Stimulated activated CD4-positive, alpha-beta T cell treated with anti-CD3 and anti-CD28 coated beads, Interleukin-15, amount 100 ng/mL, for 1 hour (primary cell): ENCODE measurements at regions not wholly inside any gene's neighbourhood (a gene's known extent, or its start where the extent isn't known, plus 50 kb on each side); places are given as distances from the start of the nearest gene placed in this dataset.
"Not testable (repeated sequence)": the region's sequence is repeated elsewhere in the genome, so short reads cannot be mapped to it uniquely, and the experiment has no call there.

ENCODE experiments used
- DNase-seq, 2 donors: peaks; one replicate each; pipeline ENCODE4 v3.0.0-alpha.2; 2020; ENCODE audit warnings: low read depth in 1 of 2, low spot score in 1 of 2

- DNase-seq = no peak
These were observed 50.0 kb upstream of the ACYP2 start for GRCh38 chr2:54065411-54065810.

DNA sequence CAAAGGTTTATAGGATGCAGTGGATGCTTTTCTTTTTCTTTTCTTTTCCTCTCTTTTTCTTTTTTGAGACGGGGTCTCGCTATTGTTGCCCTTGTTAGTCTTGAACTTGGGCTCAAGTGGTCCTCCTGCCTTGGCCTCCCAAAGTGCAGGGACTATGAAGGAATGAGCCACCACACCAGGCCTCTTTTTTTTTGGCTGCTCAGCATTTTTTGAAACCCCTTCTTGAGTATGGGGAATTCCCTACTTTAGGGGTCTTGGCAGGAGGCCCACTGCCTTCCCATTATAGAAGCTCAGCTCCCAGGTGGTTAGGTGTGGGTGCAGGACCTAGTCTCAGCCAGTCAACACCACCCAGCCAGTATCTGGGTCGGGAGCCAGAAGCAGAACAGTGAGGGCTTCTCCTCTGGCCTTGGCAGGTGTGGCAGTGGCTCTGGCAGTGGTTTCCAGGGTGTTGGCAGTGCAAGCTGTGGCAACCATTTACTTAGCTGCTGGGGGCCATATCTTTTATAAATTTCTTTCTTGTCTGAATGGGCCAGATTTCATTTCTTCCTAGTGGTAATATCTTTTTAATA, 51.4 kb upstream of the ACYP2 start:
- DNase-seq = no peak

DNA sequence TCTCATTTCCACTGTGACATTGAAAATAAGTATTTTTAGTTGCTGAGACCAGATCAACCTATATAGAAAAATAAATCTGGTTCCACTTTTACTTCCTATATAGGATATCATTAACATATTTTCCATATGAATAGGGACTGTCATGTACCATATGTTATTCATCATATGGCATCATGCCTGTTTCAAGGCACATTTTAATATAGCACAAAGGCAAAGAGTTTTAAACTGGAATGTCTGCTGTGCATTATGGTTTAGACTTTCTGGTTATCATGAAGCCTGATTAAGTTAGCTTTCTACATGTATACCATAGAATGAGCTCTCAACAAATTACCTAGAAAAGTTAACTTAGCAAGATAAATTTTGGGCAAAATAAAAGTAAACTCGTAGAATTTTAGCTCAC, 53.0 kb upstream of the ACYP2 start:
- DNase-seq = no peak

- no peak for DNase-seq
These were observed 54.1 kb upstream of the ACYP2 start for GRCh38 chr2:54061272-54061671.

DNA sequence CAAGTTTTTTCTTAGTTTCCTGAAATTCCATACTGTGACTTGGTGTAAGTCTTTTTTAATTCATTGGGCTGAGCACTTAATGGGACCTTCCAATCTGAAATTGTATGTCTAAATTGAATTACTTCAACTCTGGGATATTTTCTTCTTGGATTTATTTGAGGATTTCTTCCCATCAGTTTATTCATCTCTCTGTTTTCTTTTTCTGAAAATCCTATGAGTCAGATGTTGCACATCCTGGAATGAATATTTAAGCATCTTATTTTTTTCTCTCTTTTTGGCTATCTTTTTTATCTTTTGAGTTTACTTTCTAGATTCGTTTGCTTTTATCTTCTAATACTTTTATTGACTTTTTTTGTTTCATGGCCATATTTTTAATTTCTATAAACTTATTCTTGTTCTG, 55.4 kb upstream of the ACYP2 start:
- DNase-seq = no peak

DNA sequence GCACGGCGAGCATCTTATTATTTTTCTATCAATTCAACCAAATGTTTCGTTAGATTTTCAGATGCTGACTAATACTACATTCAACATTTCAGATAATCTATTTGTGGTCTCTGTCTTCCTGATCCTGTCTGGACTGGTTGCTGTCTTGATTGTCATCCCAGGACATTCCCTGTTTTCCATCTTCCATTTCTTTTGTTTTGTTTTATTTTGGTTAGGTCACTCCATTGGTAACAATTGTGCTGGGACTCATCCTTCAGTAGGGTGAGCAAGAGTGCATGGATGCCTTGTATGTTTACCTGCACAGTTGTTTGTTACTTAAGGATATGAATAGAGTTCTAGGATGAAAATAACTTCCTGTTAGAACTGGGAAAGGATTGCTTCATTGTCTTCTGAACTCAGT, 55.9 kb upstream of the ACYP2 start:
- no peak for DNase-seq

DNA sequence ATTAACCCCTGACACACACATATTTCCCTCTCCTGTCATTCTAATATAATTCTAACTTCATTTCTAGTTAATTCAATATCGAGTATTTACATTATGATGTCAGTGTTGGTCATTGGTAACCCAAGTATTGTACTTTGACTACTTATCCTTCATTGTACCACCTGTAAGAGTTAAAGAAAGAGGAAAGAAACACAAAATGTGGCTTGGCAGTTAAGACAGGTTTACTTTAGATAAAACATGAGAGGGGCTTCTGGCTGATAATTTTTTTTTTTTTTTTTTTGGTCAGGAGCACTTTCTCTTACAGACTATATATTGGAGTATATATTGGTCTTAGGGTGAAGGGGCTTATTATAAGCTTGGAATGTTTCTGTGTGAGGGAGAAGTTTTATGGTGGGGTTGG, 57.0 kb upstream of the ACYP2 start:
- no peak for DNase-seq

- DNase-seq = no peak
These were observed 60.6 kb upstream of the ACYP2 start for GRCh38 chr2:54054774-54055173.

DNA sequence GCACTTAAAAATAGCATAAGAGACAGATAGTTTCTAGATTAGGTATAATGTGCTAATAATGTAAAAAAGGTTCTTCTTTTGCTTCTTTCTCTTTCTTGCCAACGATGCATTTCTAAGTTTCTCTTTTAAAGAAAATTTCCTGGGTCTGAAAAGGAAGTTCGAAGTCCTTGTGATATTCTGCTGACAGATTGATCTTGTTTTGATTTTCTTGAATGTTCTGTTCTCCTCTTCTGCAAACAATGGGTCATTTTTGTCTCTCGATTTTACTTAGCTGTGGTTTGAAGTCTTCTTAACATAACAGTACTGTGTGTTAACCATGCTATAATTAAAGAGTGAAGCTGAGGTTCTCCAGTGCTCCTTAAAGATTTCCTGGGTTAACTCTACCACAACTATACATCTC, 61.1 kb upstream of the ACYP2 start:
- no peak for DNase-seq

DNA sequence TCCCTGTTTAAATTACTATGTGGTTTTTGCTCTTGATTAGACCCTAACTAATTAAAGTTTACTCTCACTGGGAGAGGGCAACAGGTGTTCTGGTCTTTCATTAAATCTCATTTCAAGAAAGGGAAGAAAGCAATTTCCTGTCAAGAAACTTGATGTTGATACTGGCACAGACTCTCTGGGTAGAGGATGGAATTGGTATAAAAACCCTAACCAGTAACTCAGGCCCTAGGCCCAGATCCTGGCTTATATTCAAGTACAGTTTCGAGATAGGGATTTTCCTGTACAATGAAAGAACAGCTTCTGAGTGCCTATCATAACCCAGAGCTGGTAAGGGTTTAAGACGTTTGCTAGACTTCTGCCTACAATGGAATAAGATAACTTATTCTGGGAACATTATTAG, 61.6 kb upstream of the ACYP2 start:
- DNase-seq = no peak

- no peak for DNase-seq
These were observed 62.3 kb upstream of the ACYP2 start for GRCh38 chr2:54052825-54053718.

GRCh38 chr2:54050445-54050844, 65.0 kb upstream of the ACYP2 start:
- no peak for DNase-seq

DNA sequence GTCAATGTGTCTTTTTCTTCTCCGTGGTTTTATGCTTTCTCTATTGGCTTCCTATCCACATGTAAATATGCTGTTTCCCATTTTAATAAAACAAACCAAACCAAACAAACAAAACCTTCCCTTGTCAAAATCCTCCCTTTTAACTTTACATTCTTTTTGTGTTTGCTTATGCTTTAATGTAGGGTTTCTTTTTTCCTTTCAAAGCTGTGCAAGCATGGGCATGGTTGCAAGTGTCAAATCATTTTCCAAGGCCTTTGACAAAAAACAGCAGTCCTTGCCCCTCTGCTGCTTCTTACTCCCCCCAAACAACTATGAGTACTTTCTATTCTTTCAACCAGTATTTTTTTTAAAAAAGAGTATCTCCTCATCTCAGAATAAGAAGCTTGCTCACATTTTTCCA, 66.0 kb upstream of the ACYP2 start:
- no peak for DNase-seq

GRCh38 chr2:54048896-54049295, 66.5 kb upstream of the ACYP2 start:
- DNase-seq = not testable (repeated sequence)

DNA sequence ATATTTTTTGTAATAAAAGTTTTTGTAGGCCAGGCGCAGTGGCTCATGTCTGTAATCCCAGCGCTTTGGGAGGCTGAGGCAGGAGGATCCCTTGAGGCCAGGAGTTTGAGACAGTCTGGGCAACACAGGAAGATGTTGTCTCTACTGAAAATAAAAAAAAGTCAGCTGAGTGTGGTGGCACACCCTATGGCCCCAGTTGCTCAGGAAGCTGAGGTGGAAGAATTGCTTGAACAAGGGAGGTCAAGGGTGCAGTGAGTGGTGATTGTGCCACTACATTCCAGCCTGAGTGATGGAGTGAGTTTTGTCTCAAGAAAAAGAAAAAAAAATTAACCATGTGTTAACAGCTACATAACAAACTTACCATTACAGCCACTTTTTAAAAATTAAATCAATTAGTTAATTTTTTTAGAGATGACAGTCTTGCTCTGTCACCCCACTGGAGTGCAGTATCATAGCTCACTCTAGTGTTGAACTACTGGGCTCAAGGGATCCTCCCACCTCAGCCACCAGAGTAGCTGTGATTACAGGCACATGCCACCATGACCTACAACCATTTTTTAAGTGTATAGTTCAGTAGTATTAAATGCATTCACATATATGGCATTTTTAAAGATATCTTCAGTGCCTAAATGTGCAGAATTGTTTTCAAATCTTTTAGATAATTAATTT, 67.2 kb upstream of the ACYP2 start:
- DNase-seq = no peak

DNA sequence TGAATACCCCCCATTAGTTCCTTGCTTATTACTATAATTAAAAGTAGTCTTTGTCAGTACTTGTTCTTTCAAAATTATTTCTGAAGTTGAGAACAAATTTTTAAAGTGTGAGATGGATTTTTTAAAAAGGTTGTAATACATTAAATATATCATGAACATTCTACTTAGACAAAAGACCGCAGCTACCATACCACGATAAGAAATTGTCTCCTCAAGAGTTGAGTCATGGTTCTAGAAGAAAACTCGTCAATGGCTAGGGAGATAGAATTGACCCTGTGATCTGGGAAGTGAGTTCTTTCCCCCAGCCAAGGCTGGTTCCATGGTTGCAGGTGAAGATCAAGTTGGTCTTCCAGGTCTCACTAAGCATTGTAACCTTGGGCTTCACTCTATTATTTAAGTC, 67.8 kb upstream of the ACYP2 start:
- DNase-seq = no peak

DNA sequence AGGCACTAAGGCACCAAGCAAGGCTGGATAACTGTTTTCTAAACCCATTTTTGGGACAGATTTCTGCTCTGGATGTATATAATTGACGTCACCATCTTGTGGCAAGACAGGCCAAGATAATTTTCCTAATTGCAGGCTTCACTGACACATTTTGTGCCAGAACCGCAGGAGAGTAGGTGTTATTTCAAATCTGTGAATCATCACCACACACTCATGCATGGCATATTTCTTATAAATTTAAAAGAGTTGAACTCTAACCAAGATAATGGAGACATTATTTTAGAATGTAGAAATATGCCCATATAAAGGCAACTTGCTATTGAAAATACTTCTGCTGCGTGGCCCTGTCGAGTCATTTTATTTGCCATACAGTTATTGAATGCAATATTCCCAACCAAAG, 68.3 kb upstream of the ACYP2 start:
- DNase-seq = no peak

DNA sequence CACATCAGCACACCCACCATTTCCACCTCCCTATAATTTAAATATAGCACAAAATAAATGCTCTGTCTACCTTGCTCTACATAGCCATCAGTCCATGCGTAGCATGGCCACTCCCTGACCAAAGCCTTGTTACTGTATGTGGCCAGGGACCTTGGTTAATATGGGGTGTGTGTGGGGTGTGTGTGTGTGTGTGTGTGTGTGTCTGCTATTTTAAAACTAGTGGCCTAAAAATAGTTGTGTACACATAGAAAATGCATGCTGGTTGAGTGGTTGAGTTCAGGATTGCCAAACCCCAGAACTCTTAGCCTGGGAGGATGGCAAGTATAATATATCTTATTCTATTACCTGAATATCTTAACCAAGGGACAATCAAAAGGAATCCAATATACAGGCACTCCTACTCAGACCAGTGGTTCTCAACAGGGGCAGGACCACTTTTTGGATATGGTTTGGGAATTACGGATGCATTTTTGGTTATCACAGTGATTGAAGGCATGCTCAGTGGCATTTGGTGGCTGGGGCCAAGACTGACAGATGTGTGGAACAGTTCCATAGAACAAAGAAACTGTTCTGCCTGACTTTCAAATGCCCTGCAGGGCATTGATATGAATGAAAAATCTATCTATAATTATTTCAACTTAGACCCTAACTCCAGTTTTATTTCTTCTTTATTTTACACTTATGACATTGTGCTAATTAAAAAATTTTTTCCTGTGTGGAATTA, 72.3 kb upstream of the PSME4 start:
- no peak for DNase-seq

DNA sequence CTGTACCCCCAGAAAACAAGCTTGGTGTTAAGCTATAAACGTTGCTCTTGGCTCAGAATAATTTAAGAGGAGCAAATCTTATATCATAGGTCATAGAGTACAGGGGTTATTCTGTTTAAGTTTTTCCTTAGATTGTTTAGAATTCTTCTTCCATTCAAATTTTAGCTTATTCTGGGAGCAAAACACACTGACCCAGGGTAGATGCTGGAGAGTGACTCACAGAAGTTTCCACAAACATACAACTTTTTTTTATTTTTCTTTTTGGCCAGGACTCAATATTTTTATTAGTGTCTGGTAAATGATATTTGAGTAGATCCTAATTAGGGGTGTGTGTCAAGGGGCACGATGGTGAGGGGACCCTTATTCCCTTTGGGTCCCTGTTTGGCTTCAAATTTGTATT, 71.5 kb upstream of the PSME4 start:
- no peak for DNase-seq

DNA sequence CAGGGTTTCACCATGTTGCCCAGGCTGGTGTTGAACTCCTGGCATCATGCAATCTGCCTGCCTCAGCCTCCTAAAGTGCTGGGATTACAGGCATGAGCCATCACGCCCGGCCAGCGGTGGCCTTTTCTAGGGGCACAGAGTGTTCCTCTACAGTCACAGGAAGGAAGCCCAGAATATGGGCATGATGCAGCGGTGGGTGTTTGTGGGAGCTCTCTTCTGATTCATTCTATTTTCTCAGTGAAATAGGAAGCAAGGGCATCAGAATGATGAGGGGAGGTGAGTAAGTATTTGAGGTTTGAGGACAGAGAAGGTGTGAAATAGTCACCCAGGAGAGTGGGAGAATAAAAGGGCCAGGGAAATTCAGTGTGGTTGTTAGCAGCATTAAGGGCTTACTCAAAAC, 70.3 kb upstream of the PSME4 start:
- peak in 1 of 2 donors; percentile 29 for DNase-seq

DNA sequence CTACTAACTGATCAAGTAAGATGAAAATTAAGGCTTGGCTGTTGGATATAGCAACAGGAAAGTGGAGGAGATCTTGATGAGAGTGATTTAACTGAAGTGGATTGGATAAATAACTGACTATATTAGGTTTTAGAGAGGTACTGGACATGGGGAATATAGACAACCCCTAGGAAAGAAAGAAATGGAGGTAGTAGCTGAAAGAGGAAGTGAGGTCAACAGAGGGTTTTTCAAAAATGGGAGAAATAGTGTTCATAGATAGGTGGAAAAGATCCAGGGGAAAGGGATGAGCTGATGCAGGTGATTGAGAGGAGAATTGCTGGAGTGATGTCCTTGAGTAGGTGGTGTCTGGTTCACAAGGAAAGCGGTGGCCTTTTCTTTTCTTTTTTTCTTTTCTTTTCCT, 69.9 kb upstream of the PSME4 start:
- DNase-seq = no peak

DNA sequence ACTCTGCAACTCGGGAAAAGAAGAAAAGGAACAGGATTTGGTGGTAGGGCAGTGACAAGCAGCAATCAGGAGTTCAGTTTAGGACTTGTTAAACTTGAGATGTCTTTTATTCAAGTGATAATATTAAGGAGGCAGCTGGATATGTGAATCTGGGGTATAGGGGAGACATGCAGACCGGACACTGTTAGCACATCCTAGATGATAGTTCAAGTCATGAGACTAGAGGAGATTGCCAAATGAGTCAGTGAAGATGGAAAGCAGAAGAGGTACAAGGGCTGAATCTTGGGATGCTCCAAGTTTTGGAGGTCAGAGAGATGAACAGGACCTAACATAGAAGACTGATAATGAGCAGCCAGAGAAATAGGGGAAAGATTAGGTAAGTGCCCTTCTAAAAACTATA, 69.5 kb upstream of the PSME4 start:
- DNase-seq = no peak
